Hematopoietic multipotent progenitor cell treated with erythropoietin and hydrocortisone succinate and interleukin-3 and kit ligand, for 6 days (in vitro differentiated cells): ENCODE measurements at regions not wholly inside any gene's neighbourhood (a gene's known extent, or its start where the extent isn't known, plus 50 kb on each side); places are given as distances from the start of the nearest gene placed in this dataset.

ENCODE experiments used
- DNase-seq: peaks from one replicate; pipeline ENCODE4 v3.0.0-alpha.2; 2015

- no peak for DNase-seq
Observed at GRCh38 chr12:84740602-84741001, 172.0 kb downstream of the SLC6A15 start.

- no peak for DNase-seq
Observed at GRCh38 chr12:84738481-84738972, 174.1 kb downstream of the SLC6A15 start.

GRCh38 chr12:84732828-84733340, 179.7 kb downstream of the SLC6A15 start:
- DNase-seq, result no peak

- DNase-seq, result no peak
Observed at GRCh38 chr12:84730561-84731162, 181.9 kb downstream of the SLC6A15 start.

DNA sequence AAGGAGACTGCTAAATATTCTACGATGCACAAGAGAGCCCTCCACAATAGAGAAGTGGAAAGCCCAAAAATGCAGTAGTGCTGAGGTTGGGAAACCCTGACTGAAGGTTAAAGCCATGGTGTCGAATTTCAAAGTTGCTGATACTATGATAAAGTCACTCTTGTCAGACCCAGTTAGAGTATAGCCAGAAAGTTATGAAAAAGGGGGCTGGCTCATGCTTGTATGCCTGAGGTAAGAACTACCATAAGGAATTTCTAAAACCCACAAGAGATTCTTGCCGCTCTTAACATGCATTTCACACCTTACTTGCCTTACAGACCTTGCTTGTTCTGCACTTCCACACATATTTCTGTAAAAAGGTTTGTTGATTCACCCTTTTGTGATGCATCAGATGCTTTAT, 184.6 kb downstream of the SLC6A15 start:
- no peak for DNase-seq

- DNase-seq, result no peak
Observed at GRCh38 chr12:84726780-84727179, 185.8 kb downstream of the SLC6A15 start.

- DNase-seq, result no peak
Observed at GRCh38 chr12:84723988-84724387, 188.6 kb downstream of the SLC6A15 start.

- DNase-seq, result no peak
Observed at GRCh38 chr12:84719997-84720396, 192.6 kb downstream of the SLC6A15 start.

DNA sequence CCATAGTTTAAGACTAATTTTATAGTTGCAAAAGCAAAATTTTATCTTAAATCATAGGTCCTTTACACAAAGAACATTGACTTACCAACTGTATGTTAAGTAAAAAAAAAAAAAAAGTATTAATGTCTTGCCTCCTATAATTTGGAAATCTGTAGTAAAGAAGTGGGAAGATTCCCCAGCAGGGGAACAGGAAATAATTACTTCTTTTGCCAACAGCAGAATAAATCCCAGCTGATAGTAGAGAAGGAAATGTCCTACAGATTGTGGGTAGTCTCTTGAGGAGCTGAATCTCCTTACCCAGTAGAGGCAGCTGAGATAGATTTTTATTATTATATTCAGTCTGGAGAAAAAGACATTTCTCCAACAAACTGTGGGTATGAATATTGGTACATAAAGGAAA, 193.7 kb downstream of the SLC6A15 start:
- DNase-seq, result no peak

DNA sequence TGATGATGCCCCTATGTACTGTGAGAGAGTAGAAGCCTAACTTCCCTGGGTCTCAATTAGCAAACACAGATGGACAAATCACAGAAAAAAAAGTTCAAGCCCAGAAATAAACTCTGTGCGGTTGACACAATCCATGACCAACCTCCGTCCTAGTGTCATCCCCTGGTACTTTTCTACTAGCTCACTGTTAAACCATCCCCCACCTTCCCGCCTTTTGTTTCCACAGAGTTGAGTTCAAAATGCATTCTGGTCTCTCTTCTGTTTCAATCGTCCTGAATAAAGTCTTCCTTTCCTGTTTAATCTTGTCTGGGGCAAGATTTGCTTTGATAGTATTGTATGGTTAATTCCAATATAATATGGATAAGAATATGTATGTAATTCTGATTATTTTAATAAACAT, 199.9 kb downstream of the SLC6A15 start:
- DNase-seq, result no peak

DNA sequence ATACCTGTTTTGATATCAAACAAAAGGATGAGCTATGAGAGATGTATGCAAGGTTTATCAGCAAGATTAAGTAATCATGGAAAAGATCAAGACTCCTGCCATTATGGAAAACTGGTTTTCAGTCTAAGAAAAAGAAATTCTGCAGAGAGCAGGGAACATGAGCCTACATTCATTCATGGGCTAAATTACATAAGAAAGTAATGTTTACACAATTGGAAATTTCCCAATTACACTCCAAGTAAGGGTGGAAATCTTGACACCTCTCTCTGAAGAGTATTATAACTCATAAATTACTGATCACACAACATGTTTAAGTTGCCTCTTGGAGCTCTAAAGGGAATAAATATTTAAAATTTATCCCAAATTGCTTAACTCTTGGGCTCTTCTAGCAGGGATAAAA, 206.2 kb downstream of the SLC6A15 start:
- DNase-seq, result no peak

- DNase-seq, result no peak
Observed at GRCh38 chr12:84704856-84705255, 207.7 kb downstream of the SLC6A15 start.

- no peak for DNase-seq
Observed at GRCh38 chr12:84702001-84702400, 210.6 kb downstream of the SLC6A15 start.

- no peak for DNase-seq
Observed at GRCh38 chr12:84701041-84701440, 211.6 kb downstream of the SLC6A15 start.

- no peak for DNase-seq
Observed at GRCh38 chr12:84698576-84699333, 213.8 kb downstream of the SLC6A15 start.

- no peak for DNase-seq
Observed at GRCh38 chr12:84696908-84697540, 215.6 kb downstream of the SLC6A15 start.

DNA sequence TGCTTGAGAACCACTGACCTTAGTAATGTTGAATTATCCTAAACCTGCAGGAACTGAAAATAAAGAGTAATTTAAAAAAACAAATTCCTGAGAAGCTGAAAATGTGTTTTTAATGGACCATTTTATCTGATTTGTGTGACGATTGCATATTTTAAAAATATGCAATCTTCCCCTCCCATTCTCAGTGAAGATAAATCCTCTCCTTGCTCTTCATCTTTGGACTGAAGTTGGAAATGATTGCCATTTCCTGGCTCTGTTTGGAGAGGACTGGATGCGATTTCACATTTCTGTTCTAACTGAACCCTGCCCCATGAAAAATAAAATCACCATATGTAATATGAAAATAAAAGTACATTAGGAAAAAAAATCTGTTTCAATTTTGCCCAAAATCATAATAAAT, 216.3 kb downstream of the SLC6A15 start:
- no peak for DNase-seq

DNA sequence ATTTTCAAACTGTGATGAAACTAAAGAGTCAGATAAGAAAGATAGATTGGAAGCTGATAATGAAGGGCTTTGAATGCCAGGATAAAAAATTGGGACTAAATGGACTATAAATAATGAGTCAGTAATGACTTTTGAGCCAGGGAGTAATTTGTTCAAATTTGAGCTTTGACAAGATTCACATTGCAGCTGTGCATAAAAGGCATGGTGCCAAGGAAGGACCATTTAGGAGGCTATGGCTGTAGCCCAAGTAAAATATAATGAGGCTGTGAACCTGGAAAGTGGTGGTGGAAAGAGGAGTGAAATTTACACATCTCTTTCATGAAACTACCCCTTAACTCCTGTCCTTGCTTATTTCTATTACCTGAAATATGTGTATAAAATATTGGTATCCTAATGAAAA, 218.5 kb downstream of the SLC6A15 start:
- DNase-seq, result no peak

DNA sequence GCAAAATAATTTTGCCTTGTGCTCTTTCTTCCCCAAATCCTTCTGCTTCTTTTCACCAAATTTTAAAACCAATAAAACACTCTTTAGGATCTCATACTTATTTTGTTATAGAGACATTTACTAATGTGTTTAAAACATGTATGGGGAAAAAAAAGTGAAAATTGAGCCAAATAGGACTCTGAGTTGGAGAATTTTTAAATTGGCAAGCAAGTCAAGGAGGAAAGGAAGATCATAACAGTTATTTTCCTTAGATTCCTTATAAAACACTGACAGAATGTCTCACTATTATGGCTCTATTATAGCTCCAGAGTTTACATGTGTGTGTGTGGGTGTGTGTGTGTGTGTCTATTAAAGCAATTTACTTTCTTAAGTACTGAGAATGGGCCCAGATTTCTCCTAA, 220.5 kb downstream of the SLC6A15 start:
- no peak for DNase-seq

DNA sequence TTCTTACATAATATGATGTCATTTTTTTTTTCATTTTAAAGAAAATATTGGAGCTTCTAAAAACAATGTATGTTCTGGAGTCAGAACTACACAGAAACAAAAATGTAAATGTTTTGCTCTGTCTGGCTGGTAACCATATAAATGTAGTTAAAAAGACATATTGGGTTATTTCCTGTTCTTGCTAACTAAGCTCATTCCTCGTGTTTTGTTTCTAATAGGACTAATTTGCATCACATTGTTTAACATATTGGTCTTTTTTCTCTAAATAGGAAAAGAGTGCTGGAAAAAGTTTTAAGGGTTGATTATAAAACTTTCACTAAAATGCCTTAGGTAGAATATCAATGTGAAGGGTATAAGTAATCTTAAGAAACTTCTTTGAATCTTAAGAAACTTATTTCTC, 221.3 kb downstream of the SLC6A15 start:
- DNase-seq, result no peak

- no peak for DNase-seq
Observed at GRCh38 chr12:84689638-84690037, 223.0 kb downstream of the SLC6A15 start.

GRCh38 chr12:84685379-84685778, 227.2 kb downstream of the SLC6A15 start:
- DNase-seq, result no peak

DNA sequence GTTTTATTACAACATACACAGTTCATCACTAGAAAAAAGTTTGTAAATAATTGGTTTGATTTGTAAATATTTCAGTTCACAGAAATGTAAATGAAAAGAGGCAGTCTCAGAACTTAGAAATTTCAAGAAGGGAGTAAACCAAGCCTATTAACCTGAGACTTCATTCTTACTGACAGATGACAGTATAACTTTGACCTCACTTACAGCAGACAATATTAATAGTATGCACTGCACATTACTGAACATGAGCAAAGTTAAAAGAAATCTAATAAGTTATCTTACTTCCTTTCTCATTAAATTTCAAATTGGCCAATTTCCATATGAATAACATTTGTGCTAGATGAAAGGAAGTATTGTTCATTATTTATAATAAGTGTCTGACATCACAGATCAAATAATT, 235.8 kb downstream of the SLC6A15 start:
- DNase-seq, result no peak

DNA sequence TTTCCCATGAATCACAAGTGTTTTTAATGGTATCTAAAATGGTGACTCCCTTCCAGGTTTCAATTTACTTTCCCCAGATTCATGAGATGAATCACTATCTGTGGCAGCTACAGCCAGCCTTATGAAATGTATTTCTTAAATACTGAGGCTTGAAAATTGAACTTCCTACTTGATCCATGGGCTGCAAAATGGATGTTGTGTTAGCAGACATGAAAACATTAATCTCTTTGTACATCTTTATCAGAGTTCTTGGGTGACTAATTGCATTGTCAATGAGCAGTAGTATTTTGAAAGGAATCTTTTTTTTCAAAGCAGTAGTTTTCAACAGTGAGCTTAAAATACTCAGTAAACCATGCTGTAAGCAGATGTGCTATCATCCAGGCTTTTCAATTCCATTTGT, 250.8 kb downstream of the SLC6A15 start:
- no peak for DNase-seq
